Limb (tissue), 2 donors: ENCODE measurements at regions not wholly inside any gene's neighbourhood (a gene's known extent, or its start where the extent isn't known, plus 50 kb on each side); places are given as distances from the start of the nearest gene placed in this dataset.
"Not testable (repeated sequence)": the region's sequence is repeated elsewhere in the genome, so short reads cannot be mapped to it uniquely, and the experiment has no call there.

ENCODE experiments used
- DNase-seq, 2 donors: peaks; one replicate each; pipeline ENCODE4 v3.0.0-alpha.2; 2016; ENCODE audit errors: extremely low spot score in 2 of 2

GRCh38 chr13:62510906-62511655 is 1095.4 kb upstream of the PCDH20 start:
- DNase-seq = no peak

DNA sequence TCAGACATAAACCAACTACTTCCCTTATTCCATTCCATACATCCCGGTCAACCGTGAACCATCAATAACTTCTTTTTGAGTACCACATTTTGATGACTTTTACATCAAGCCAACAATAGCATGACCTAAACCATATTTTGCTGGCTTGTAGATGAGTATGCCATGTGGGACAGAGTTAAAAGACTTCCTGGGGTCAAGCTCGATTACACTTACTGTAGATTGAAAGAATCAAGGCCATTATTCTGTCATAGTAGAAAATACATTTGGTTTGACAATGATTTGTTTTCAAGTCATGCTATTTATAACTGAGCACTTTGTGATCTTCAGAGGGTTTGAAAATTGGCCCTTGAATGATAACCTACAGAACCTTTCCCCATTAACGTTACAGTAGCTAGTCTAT is 1086.9 kb upstream of the PCDH20 start:
- DNase-seq = no peak

DNA sequence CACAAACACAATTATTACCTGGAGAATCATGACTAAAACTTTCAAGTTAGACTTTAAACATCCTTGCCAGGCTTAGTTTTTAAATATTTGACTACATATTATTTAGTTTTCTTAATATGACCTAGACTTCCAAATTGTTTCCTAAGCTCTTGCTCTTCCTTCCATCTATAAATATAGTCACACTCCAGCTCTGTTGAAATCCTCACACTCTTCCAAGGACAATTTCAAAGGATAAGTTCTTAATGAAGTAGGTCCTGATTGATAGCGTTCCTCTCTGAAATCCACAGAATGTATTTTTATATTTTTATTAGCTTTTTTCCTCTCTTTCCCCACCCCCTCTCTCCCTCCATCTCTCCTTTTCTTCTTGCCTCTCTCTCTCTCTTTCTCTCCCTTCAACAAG is 1074.1 kb upstream of the PCDH20 start:
- DNase-seq = no peak

DNA sequence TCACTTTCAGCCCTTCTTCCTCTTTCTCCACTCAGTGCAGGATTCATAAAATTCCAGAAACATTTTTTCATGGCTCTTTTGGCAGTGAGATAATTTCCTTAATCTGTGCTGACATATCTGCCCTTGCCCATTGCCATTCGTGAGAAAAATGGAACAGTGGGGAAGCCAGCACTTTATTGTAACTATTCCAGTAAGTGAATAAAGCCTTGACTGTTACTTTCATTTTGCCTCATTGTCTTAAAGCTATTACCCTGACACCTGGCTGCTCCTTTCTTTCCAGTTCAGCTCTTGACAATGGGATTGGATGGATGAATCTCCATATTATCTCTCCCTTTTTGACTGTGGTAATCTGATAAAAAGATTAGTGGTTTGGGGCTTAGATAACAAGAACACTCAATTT is 1068.1 kb upstream of the PCDH20 start:
- DNase-seq = no peak

- no peak for DNase-seq
Measured at GRCh38 chr13:62482351-62482750, 1066.7 kb upstream of the PCDH20 start.

GRCh38 chr13:62473944-62474237 is 1058.2 kb upstream of the PCDH20 start:
- DNase-seq = no peak

DNA sequence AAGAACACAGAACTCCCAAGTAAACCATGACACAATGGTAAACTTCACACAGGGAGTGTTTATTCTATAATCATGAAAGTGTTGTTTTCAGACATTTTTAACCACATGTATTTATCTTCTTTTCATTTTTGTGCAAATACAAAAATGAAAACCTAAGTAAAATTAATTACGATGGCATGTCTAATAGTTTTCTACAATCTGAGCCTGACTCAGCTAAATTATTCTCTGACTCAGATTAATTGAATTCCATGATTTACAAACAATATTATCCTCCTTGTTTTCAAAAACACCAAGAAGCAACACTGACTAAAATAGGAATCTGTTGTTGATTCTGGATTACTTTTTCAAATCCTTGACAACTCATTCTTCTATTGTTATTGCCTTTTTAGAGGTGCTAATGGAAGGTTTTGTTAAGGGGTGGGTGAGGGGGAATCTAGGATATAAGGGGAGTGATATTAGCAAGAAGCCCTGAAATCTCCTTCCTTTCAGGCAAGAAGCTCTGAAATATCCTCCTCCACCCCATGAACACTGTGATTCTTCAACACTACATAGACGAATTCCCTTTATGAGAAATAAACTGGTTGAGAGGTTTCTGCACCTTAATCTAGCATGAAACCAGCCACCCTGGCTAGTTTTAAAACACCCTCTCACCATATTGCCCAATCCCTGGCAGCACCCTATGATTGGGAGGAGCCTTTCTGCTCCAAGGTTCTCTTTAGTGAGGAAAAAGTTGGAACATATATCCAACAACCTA is 1057.7 kb upstream of the PCDH20 start:
- no peak for DNase-seq

DNA sequence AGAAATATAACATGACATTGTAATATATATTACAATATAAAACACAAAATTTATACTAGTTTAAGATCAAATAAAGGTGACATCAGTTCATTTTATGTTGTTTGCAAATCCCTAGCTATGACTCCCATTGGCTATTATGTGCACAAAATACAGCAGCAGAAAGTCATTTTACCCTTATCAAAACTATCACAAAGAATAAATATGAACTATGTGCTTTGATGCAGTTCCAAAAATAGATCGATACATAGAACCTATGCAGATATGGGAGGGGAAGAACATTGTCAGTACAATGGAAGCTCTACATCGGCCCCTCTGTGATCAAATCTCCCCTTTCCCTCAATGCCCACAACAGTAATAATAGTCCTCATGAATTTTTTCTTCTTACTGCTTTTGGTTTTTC is 1038.1 kb upstream of the PCDH20 start:
- no peak for DNase-seq

DNA sequence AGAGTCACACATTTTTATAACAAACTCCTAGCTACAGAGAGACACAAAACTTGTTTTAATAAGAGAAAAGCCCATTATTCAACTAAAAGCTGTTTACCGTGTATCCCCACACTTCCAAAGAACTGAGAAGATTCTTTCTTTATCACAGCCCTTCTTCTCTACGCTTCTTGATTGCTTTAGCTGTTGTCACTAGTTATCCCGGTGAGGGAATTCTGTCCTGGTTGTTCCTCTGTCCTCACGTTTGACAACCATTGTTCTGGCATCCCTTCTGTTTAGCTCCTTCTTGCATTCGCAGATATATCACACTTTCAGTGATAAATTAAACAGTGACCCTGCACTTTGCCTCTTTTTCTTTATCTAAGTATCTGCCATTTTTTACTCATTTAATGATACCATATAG is 1035.1 kb upstream of the PCDH20 start:
- no peak for DNase-seq

DNA sequence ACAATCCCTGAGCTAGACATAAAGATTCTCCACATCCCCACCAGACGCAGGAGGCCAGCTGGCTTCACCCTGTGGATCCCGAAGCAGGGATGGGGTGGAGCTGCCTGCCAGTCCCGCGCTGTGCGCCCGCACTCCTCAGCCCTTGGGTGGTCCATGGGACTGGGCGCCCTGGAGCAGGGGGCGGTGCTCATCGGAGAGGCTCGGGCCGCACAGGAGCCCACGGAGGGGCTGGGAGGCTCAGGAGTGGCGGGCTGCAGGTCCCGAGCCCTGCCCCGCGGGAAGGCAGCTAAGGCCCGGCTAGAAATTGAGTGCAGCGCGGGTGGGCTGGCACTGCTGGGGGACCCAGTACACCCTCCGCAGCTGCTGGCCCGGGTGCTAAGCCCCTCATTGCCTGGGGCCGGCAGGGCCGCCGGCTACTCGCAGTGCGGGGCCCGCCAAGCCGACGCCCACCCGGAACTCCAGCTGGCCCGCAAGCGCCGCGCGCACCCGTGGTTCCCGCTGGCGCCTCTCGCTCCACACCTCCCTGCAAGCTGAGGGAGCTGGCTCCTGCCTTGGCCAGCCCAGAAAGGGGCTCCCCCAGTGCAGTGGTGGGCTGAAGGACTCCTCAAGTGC is 1032.2 kb upstream of the PCDH20 start:
- DNase-seq = not testable (repeated sequence)

- no peak for DNase-seq
Measured at GRCh38 chr13:62444805-62445204, 1029.2 kb upstream of the PCDH20 start.

- no peak for DNase-seq
Measured at GRCh38 chr13:62434081-62434480, 1018.4 kb upstream of the PCDH20 start.

DNA sequence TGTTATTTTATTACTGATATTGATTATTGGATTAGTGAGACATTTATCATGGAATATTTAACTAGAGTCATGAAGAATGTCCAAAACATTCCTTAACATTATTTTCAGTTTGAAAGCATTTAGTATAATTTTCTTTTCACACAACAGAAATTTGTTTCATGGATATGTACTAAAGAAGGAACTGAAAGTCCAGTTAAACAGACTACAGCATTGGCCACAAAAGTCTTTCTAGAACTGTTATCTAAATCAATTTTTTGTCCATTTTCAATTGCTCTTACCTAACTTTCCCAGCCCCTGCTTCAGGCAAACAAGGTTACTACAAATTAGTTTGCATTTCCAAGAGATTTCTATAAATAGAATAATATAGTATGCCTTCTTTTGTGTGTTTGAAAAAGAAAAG is 1018.0 kb upstream of the PCDH20 start:
- DNase-seq = no peak

- no peak for DNase-seq
Measured at GRCh38 chr13:62432906-62433305, 1017.3 kb upstream of the PCDH20 start.

- DNase-seq = no peak
Measured at GRCh38 chr13:62432295-62432694, 1016.6 kb upstream of the PCDH20 start.

DNA sequence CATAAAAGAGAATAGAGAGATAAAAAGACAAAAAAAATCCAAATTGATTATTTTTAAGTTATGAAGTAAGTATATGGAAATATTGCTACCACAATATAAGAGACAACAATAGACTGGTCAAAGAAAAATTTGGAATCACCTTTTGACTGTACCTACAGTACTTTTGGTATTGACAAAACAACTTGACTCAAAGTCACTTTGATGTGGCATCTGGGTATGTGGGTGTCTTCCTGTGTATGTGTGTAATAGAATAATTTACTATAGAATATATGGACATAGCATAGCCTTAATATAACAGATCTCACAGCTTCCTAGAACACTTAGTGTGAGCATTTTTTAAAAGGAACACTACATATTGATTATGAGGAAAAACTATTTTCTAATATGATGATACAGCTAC is 1016.2 kb upstream of the PCDH20 start:
- DNase-seq = no peak

GRCh38 chr13:62418872-62419271 is 1003.2 kb upstream of the PCDH20 start:
- no peak for DNase-seq

DNA sequence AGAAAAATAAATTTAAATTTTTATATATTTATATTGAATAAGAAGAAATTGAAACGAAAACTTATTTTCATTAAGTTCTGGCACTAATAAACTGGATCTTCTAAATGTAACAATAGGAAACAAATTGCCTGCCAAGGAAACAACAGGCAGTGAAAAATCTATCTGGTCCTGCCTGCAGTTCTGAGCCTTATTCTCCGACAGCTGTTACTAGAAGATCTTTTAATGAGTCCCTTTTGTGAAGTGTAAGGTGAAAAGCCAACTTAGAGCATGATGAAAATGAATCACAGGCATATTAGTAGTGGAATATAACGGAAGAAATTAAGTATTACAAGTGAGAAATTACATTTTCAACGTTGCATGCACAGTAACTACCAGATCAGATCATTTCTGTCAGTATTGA is 1002.7 kb upstream of the PCDH20 start:
- no peak for DNase-seq

GRCh38 chr13:62407871-62408270 is 992.2 kb upstream of the PCDH20 start:
- no peak for DNase-seq

GRCh38 chr13:62388515-62388914 is 972.9 kb upstream of the PCDH20 start:
- DNase-seq = no peak

GRCh38 chr13:62387647-62388046 is 972.0 kb upstream of the PCDH20 start:
- peak in 1 of 2 donors; percentile 13 for DNase-seq

GRCh38 chr13:62379241-62379640 is 963.6 kb upstream of the PCDH20 start:
- DNase-seq = not testable (repeated sequence)

DNA sequence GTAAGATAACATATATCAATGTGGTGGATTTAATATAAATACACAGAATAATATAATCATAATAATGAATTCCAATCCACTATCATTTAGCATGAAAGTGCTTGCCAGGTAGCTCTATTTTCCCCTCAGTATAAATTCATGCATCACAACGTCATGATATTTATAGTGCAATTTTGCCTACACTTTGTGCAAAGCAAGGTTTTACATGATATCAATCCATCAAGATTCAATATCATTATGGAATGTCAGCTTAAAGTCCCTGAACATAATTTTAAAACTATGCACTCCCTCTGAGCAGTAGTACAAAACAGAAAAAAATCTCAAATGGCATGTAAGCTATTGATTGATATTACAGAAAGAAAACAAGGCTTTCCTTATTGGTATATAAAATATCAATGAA is 962.2 kb upstream of the PCDH20 start:
- no peak for DNase-seq
